Fibroblast of lung (primary cell): ENCODE measurements at regions not wholly inside any gene's neighbourhood (a gene's known extent, or its start where the extent isn't known, plus 50 kb on each side); places are given as distances from the start of the nearest gene placed in this dataset.
A peak's percentile ranks its signal among the peaks of the same experiment; 100 is the strongest.

Source experiments
- DNase-seq, 2 donors: peaks; one replicate each; pipeline versions ENCODE4 v3.0.0 to v3.0.0-alpha.2; 2010; ENCODE audit warnings: low read depth in 2 of 2
- H2AFZ ChIP-seq: 2 replicates; pipeline ENCODE4 v1.5.1; 2012; ENCODE audit warnings: low read length, control low read depth, inconsistent platforms
- H3K27ac ChIP-seq: 2 replicates; pipeline ENCODE4 v1.5.1; 2011; ENCODE audit warnings: low read length, control low read depth; ENCODE audit not compliant: insufficient read depth
- H3K27me3 ChIP-seq: 2 replicates; pipeline ENCODE4 v1.5.1; 2011; ENCODE audit warnings: mild to moderate bottlenecking, low read length; ENCODE audit not compliant: control insufficient read depth, insufficient read depth
- H3K36me3 ChIP-seq: 2 replicates; pipeline ENCODE4 v1.5.1; 2011; ENCODE audit warnings: low read length; ENCODE audit not compliant: control insufficient read depth, insufficient read depth
- H3K4me1 ChIP-seq: 2 replicates; pipeline ENCODE4 v1.5.1; 2011; ENCODE audit warnings: low read length; ENCODE audit not compliant: control insufficient read depth, insufficient read depth; ENCODE audit errors: extremely low read depth
- H3K4me2 ChIP-seq: 2 replicates; pipeline ENCODE4 v1.5.1; 2011; ENCODE audit warnings: low read length, control low read depth; ENCODE audit not compliant: insufficient read depth; ENCODE audit errors: extremely low read depth
- H3K4me3 ChIP-seq, 4 experiments: fragments of 200-600 bp in 1 of 4; sonication (generic) in 1 of 4; replicated peaks in 1 of 4; 2 replicates each; pipeline ENCODE4 v1.5.1; 2011 to 2016; ENCODE audit warnings: low read length in 4 of 4, low read depth in 3 of 4, mild to moderate bottlenecking in 3 of 4, control low read depth in 2 of 4, inconsistent platforms in 1 of 4, mixed read lengths in 1 of 4; ENCODE audit not compliant: insufficient read depth in 1 of 4; ENCODE audit errors: control extremely low read depth in 1 of 4
- H3K79me2 ChIP-seq: 2 replicates; pipeline ENCODE4 v1.5.1; 2012; ENCODE audit warnings: mild to moderate bottlenecking, low read length, inconsistent platforms; ENCODE audit not compliant: control insufficient read depth, insufficient read depth
- H3K9ac ChIP-seq: 2 replicates; pipeline ENCODE4 v1.5.1; 2011; ENCODE audit warnings: mild to moderate bottlenecking, low read length, control low read depth; ENCODE audit not compliant: insufficient read depth
- H3K9me3 ChIP-seq: 2 replicates; pipeline ENCODE4 v1.5.1; 2012; ENCODE audit warnings: low read depth, low read length; ENCODE audit not compliant: control insufficient read depth, insufficient read depth
- H4K20me1 ChIP-seq: 2 replicates; pipeline ENCODE4 v1.5.1; 2011; ENCODE audit warnings: low read length; ENCODE audit not compliant: control insufficient read depth, insufficient read depth; ENCODE audit errors: extremely low read depth
- CTCF ChIP-seq, 2 donors: IDR thresholded peaks in 1 of 2; conservative IDR thresholded peaks in 1 of 2; 1 replicate in 1 of 2; 2 replicates in 1 of 2; pipeline ENCODE4 v1.5.1; 2011 to 2012; ENCODE audit warnings: low read length in 2 of 2, control low read depth in 1 of 2, inconsistent platforms in 1 of 2, low read depth in 1 of 2, mild to moderate bottlenecking in 1 of 2
- EZH2 ChIP-seq: IDR thresholded peaks from 2 replicates; pipeline ENCODE4 v1.5.1; 2012; ENCODE audit warnings: low read length, control low read depth, mild to moderate bottlenecking; ENCODE audit errors: missing control alignments

DNA sequence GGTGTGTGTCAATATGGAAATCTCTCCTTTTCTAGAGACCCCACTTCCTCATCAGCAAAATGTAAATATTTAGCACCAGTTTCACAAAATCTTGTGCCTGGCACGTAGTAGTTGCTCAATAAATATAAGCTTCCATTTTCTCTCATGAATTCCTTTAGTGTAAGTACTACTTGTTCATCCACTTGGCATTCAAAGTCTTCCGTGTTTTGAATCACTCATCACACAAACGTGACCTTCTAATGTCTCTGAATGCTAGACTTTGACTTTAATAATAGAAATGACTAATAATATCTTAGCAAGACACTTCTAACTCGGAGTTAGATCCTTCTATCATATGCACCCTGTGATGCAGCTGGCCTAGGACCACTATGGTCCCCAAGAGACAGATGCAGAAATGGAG lies 168.7 kb upstream of the ZNF32 start:
- peak in 1 of 2 donors; percentile 79 for DNase-seq
- H3K4me2 ChIP-seq, result no peak overlapping the region
- H2AFZ ChIP-seq, result no peak overlapping the region
- H3K36me3 ChIP-seq, result no peaks in the 10 kb centered on the region
- H3K79me2 ChIP-seq, result no peaks in the 10 kb centered on the region
- peaks cover 11% of the 10 kb centered on the region for H3K4me1 ChIP-seq
- peak overlapping the region; percentile 34 for H3K27ac ChIP-seq
- H3K4me3 ChIP-seq, result no peak overlapping the region
- H3K27me3 ChIP-seq, result no peaks in the 10 kb centered on the region
- no peak overlapping the region for H3K9ac ChIP-seq
- TF ChIP-seq EZH2, result no peak
- no peak for TF ChIP-seq CTCF (conservative IDR thresholded peaks at IDR 0.05 in 1 of 2, IDR thresholded peaks at IDR 0.05 in 1 of 2; ENCODE audit: low read depth in 1 of 2, low read length in 2 of 2)
- H4K20me1 ChIP-seq, result no peaks in the 10 kb centered on the region
- H3K9me3 ChIP-seq, result no peaks in the 10 kb centered on the region

DNA sequence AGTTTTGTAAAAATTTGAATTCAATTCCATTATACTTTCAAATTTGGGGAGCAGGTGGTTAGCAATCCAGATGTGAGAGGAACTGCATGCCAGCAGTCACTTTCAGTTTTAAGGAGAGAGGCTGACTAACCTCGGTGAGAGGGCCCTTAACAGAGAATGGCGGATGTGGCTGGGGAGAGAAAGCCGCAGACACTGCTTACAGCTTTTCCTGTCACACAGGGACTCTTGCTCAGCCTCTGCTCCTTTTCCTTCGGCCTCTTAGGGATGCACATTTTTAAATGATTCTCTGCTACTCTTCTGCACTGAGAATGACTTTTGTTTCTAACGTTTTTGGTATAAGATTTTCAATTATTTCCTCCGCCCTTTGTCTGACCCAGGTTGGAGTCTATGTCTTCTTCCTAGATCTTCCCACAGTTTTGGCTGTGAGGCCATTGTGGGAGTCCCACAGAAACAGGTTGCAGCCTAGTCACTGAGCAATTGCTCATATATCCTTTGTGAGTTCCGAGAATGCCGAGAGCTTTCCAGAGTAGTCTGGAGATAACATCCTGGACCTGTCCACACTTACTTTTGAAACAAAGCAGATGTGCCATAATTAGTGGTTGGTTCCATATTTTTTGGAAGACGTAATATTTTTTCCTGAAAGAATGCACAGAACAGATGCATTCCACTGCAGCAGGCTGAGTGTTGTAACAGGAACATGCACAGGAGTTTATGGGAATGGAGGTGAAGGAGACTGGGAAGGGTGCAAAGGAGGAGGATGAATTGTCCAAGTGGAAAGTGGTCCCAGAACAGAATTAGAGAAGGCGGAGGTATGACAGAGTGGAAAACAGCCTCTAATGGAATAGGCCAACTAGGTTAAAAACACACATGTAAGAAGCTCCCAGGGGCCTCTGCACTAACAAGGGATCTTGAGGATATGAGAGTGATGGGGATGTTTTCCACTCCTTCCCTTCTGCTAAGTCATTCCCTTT lies 168.0 kb upstream of the ZNF32 start:
- Histone ChIP-seq H3K9me3 (no peaks in the 10 kb centered on the region), H3K4me2 (peak overlapping the region; percentile 15), H4K20me1 (no peaks in the 10 kb centered on the region), H3K36me3 (no peaks in the 10 kb centered on the region), H3K79me2 (no peaks in the 10 kb centered on the region), H3K4me3 (no peak overlapping the region), H2AFZ (no peak overlapping the region), H3K27ac (peak overlapping the region; percentile 34), H3K27me3 (no peaks in the 10 kb centered on the region), H3K9ac (no peak overlapping the region), H3K4me1 (peaks cover 11% of the 10 kb centered on the region)
- TF ChIP-seq EZH2, result no peak
- TF ChIP-seq CTCF (conservative IDR thresholded peaks at IDR 0.05 in 1 of 2, IDR thresholded peaks at IDR 0.05 in 1 of 2; ENCODE audit: low read depth in 1 of 2, low read length in 2 of 2), result no peak
- DNase-seq, result peak; percentile 53 to 93

DNA sequence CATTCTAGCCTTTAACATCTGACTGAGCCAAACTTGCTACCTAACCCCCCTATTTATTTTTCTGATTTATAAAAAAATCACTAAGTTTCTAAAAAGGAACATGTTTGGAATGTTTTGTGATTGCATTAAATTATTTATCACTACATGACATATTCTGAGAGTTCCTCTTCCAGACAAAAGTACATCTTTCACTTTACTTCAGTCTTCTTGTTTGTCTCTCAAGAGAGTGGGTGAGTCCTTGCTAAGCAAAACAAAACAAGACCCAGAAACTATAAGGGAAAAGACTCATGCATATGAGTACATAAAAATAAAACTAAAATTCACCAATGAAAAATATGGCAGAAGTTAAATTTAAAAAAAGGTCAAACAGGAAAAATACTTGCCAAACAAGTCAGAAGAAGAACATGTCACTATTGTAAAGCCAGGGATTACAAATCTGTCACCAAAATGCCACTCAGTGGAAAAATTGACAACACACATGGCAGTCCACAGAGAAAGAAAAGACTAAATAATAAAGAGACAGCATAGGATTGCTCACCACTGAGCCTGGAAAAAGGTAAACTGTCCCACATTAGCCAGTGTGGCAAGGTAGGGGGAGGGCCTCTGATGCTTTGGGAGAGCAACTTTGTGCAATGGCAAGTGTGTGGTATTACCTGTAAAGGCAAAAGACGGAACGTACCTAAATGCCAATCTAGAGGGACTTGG lies 166.7 kb upstream of the ZNF32 start:
- Histone ChIP-seq H3K79me2 (no peaks in the 10 kb centered on the region), H3K4me1 (peaks cover 8% of the 10 kb centered on the region), H3K9ac (no peak overlapping the region), H3K27ac (no peak overlapping the region), H3K4me2 (no peak overlapping the region), H3K9me3 (no peaks in the 10 kb centered on the region), H2AFZ (no peak overlapping the region), H3K27me3 (no peaks in the 10 kb centered on the region), H3K36me3 (no peaks in the 10 kb centered on the region), H4K20me1 (no peaks in the 10 kb centered on the region), H3K4me3 (no peak overlapping the region)
- TF ChIP-seq EZH2 (no peak), CTCF (conservative IDR thresholded peaks at IDR 0.05 in 1 of 2, IDR thresholded peaks at IDR 0.05 in 1 of 2; ENCODE audit: low read depth in 1 of 2, low read length in 2 of 2) (no peak)
- DNase-seq, result no peak
